Heart left ventricle (tissue), 16 donors: ENCODE measurements at regions not wholly inside any gene's neighbourhood (a gene's known extent, or its start where the extent isn't known, plus 50 kb on each side); places are given as distances from the start of the nearest gene placed in this dataset.
"Not testable (repeated sequence)": the region's sequence is repeated elsewhere in the genome, so short reads cannot be mapped to it uniquely, and the experiment has no call there.

ENCODE experiments used
- ATAC-seq, 4 donors: fragments of 200-7000 bp; cut with Tn5 transposase; one replicate each; pipeline ENCODE4 v1.9.1; 2020 to 2022; ENCODE audit warnings: moderate library complexity in 4 of 4, mild to moderate bottlenecking in 3 of 4, moderate number of reproducible peaks in 1 of 4
- DNase-seq, 5 donors: peaks; one replicate each; pipeline ENCODE4 v3.0.0-alpha.2; 2020
- H3K27ac ChIP-seq, 12 donors: fragments of 200-600 bp; sonication (generic) in 4 of 12; one replicate each; pipeline versions ENCODE4 v1.5.0 to v1.8.0; 2016 to 2022; ENCODE audit warnings: mild to moderate bottlenecking in 2 of 12
- H3K27me3 ChIP-seq, 9 donors: fragments of 200-600 bp; sonication (generic) in 2 of 9; one replicate each; pipeline versions ENCODE4 v1.5.1 to v1.8.0; 2016 to 2022; ENCODE audit warnings: mild to moderate bottlenecking in 3 of 9
- H3K36me3 ChIP-seq, 9 donors: fragments of 200-600 bp; sonication (generic) in 2 of 9; one replicate each; pipeline versions ENCODE4 v1.5.0 to v1.8.0; 2018 to 2022; ENCODE audit warnings: mild to moderate bottlenecking in 2 of 9
- H3K4me1 ChIP-seq, 12 donors: fragments of 200-600 bp; sonication (generic) in 4 of 12; one replicate each; pipeline versions ENCODE4 v1.5.0 to v1.8.0; 2016 to 2022; ENCODE audit warnings: mild to moderate bottlenecking in 3 of 12
- H3K4me3 ChIP-seq, 12 donors: fragments of 200-600 bp; sonication (generic) in 4 of 12; one replicate each; pipeline versions ENCODE4 v1.5.0 to v1.8.0; 2017 to 2022; ENCODE audit warnings: mild to moderate bottlenecking in 9 of 12, moderate library complexity in 4 of 12
- H3K9me3 ChIP-seq, 12 donors: fragments of 200-600 bp; sonication (generic) in 4 of 12; one replicate each; pipeline versions ENCODE4 v1.5.0 to v1.8.0; 2016 to 2022; ENCODE audit warnings: mild to moderate bottlenecking in 1 of 12
- POLR2A ChIP-seq, 2 donors: fragments of 450-650 bp; IDR thresholded peaks; one replicate each; pipeline ENCODE4 v1.6.1; 2017; ENCODE audit warnings: antibody characterized with exemption in 2 of 2, mild to moderate bottlenecking in 2 of 2, moderate library complexity in 2 of 2
- WGBS, 4 donors: extraction: QIAGEN DNeasy Blood & Tissue Kit in 2 of 4; methylation state at CpG; one replicate each; pipeline versions ENCODE4 v1.1.5 to v1.1.7; 2013 to 2018; 5-methylcytosine and 5-hydroxymethylcytosine counted together
- intact Hi-C, 10 donors: fragments of 100-400 bp; cut with DNase I; formaldehyde crosslinking; loops; one replicate each; pipeline versions ENCODE4 v1.11.1 to v1.14.2; 2022
- TF ChIP-seq, protein P1 (sequence below), 12 donors: fragments of 200-600 bp; sonication (generic) in 4 of 12; IDR thresholded peaks; one replicate each; pipeline versions ENCODE4 v1.5.0 to v1.8.0; 2018 to 2022; ENCODE audit warnings: antibody characterized with exemption in 12 of 12, mild to moderate bottlenecking in 5 of 12
- donor health status: ischemic (EF 13 %, LVEDD 7.1; RV severe dilation, severe dysfunction).
- donor health status: healthy with polysubstance abuse.
- donor health status: DM: no; HTN: yes; CAD: no.
- donor health status: DM: no; HTN: no; CAD: no.
- donor health status: ischemic (EF 25% LVEDD 6.9; RV normal size, moderate dysfunction).
- donor health status: ischemic (EF 25% LVEDD 5.7; RV mildly dilated, moderate dysfunction).
- donor health status: healthy.
- donor health status: DM: yes; HTN: yes; CAD: no.
- donor health status: ischemic (EF 35%, LVEDD 5.7; RV mildly dilated, moderate dysfunction).
- donor health status: nonischemic (EF 11% LVEDD 7.7; RV severe dilation, severe dysfunction).
- donor health status: DM: yes; HTN: yes; CAD: no.
- donor health status: PGD.
- donor health status: ischemic (EF 29% LVEDD 5.4; RV normal size, mild dysfunction).
- donor health status: nonischemic (EF 23%, LVEDD 6.1; RV moderate dilation, normal function).

DNA sequence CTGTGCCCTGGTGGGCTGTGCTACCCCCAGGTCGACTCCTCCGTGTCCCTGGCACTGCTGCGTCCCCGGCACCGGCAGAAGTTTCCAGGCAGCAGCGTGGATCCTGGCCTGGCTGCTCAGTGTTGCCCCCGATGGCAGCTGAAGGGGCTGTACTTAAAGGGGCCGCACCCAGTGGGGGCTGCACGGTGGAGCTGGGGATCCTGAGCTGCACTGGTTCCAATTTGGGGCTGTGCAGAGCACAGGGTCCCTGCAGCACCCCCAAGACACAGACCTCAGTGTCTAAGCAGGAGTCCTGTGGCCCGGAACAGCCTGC is 253.8 kb downstream of the ANKRD30B start:
- intact Hi-C loops, ATAC-seq, H3K4me1 ChIP-seq, DNase-seq, H3K4me3 ChIP-seq, H3K27ac ChIP-seq, H3K36me3 ChIP-seq: not testable (repeated sequence)
- WGBS, 4 donors = 67 to 100% (median 81%) methylated on average over 2 to 10 of the region's 10 CpGs
- peaks cover 0 to 19% (median 0%) of the 10 kb centered on the region in 12 donors for H3K9me3 ChIP-seq
- peaks cover 0 to 15% (median 0%) of the 10 kb centered on the region in 9 donors for H3K27me3 ChIP-seq

DNA sequence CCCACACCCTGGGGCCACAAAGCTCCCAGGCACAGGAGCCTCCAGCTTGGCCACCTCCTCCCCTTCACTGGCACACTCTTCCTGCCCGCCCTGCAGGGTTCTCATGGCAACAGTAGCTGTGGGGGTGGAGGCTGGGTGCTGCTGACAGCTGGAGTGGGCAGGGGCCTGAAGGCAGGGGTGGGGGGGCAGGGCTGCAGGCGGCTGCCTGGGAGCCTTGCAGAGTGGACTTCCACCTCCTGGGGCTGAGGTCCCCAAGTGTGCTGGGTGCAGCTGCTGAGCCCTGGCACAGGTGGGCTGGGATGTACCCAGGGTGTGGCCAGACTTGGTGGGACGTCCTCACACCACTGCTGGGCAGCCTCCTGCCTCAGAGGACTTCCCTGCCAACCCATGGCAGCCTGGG is 254.8 kb downstream of the ANKRD30B start:
- H3K4me3 ChIP-seq, H3K27ac ChIP-seq, ATAC-seq, DNase-seq, H3K4me1 ChIP-seq, intact Hi-C loops, H3K36me3 ChIP-seq: not testable (repeated sequence)
- peaks cover 0 to 19% (median 0%) of the 10 kb centered on the region in 12 donors for H3K9me3 ChIP-seq
- WGBS, 4 donors = 50 to 66% (median 61%) methylated on average over 1 to 3 of the region's 3 CpGs
- peaks cover 0 to 15% (median 0%) of the 10 kb centered on the region in 9 donors for H3K27me3 ChIP-seq

DNA sequence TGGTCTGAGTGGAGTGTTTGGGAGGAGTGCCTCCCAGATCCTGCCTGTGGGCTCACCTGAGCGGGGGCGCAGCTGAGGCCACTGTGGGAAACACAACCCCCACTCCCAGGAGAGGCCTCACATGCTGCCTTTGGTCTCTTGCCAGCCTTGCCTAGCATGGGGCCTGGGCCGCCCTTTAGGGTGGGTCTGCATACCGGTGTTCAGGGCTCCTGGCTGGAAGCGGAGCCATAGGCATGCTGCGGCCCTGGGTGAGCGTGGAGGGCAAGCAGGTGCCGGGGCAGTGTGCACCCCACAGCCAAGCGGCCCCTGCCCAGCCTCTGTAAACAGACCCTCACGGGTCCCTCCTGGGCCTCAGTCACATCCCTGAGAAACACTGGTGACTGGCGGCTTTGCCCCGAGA is 255.3 kb downstream of the ANKRD30B start:
- H3K27ac ChIP-seq, H3K4me3 ChIP-seq, H3K36me3 ChIP-seq, intact Hi-C loops, H3K4me1 ChIP-seq, ATAC-seq, DNase-seq: not testable (repeated sequence)
- Histone ChIP-seq H3K27me3 (peaks cover 0 to 15% (median 0%) of the 10 kb centered on the region in 9 donors), H3K9me3 (peaks cover 0 to 14% (median 0%) of the 10 kb centered on the region in 12 donors)
- 87 to 96% (median 93%) methylated on average over 3 to 12 of the region's 12 CpGs for WGBS, 4 donors

DNA sequence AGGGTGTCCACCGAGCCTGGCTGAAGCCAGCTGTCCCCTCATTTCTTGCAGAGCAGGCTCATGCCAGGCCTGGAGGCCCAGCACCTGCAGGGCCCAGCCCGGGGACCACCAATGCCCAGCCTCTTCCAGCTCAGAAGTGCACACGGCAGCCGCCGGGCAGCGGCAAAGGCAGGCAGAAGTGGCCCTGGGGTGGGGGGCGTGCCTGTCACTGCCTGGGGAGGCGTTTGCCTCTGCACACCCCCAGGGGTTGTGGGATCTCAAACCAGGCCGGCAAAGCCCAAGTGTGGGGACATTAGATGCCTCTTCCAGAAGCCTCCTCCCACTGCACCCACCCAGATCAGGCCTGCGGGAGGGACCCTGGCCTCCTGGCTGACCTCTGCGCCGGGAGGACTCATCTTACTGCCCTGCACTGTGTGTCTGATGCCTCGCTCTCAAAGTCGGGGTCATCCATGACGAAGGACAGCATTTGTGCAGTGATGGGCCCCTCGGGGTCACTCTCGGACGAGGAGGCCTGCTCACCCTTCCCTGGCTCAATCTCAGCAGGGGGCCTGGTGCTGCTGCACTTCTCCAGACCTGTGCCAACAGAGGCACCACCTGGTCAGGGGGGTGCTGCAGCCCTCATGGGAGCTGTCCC is 255.8 kb downstream of the ANKRD30B start:
- H3K4me3 ChIP-seq, DNase-seq, intact Hi-C loops, ATAC-seq, H3K27ac ChIP-seq, H3K4me1 ChIP-seq, H3K36me3 ChIP-seq: not testable (repeated sequence)
- WGBS, 4 donors = 80 to 85% (median 84%) methylated on average over 1 to 18 of the region's 18 CpGs
- Histone ChIP-seq H3K27me3 (peaks cover 0 to 15% (median 0%) of the 10 kb centered on the region in 9 donors), H3K9me3 (peaks cover 0 to 13% (median 0%) of the 10 kb centered on the region in 12 donors)

DNA sequence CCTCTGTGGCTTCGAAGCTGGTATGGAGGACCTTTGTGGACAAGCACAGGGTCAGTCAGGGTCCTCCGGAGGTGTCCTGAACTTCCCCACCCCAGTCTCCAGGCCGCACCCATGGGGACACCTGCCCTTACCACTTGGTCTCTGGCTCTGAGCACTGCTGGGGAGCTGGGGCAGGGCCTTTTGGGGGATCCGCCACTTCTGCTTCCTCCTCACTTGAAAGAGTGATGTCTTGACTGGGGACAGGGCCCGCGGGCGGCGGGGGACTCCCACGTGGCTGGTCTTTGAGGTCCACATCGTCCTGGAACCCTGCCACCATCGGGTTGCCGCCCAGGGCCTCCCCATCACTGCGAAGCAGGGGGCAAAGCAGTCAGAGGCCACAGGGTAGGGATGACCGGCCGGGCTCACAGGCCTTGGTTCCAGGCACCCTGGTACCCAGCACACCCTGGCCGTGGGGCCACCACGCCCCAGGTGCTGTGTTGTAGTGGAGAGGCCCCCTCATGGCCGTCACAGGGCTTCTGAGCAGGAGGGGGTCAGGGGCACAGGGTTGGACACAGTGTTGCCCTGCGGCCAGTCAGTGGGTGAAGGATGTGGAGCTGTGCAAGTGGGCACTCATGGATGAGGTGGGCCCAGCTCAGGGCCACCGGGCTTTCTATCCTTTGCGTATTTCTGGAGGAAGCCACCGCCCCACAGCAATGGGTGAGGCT is 256.4 kb downstream of the ANKRD30B start:
- H3K36me3 ChIP-seq, H3K4me1 ChIP-seq, ATAC-seq, H3K27ac ChIP-seq, H3K4me3 ChIP-seq, intact Hi-C loops, H3K9me3 ChIP-seq, DNase-seq: not testable (repeated sequence)
- H3K27me3 ChIP-seq = peaks cover 0 to 15% (median 0%) of the 10 kb centered on the region in 9 donors
- WGBS, 4 donors = 79 to 92% (median 85%) methylated on average over 10 to 22 of the region's 22 CpGs

DNA sequence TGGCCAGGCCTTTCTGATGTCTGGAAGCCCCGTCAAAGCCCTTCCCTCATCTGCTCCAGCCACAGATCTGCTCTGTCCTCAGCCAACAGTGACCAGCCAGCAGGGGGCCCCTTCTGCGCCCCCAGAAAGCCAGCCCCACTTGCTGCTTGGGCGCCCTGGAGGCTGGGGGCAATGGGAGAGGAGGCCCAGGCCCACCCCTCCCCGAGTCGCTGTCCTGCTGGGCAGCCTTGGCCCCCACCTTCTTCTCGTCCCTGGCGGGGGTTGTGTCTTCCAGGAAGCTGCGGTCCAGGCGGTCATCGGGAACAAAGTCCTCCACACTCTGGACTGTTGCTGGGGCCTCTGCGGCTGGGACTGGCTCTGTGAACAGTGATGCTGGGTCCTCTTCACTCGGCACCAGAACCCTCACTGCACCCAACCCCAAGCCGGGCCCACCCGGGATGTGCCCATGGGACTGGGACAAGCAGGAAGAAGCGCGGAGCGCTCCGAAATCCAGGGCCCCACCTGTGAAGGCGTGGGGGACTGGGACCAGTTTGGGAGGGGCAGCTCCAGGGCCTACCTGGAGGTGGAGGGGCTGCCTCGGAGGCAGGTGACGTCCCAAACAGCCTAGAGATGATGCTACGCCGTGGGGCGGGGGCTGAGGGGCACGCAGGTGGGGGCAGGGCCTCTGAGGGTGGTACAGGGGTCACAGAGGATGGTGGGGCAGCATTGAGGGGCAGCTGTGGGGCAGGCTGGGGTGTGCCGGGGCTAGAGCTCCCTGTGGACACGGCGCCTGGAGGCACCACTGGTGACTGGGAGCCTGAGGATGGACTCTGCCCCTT is 257.6 kb downstream of the ANKRD30B start:
- no peaks in the 10 kb centered on the region for H3K4me1 ChIP-seq
- no peak for DNase-seq
- intact Hi-C loops = no loop called here
- no peak for ATAC-seq
- peaks cover 0 to 7% (median 0%) of the 10 kb centered on the region in 9 donors for H3K27me3 ChIP-seq
- H3K27ac ChIP-seq = no peak overlapping the region
- H3K9me3 ChIP-seq = no peaks in the 10 kb centered on the region
- H3K4me3 ChIP-seq = no peak overlapping the region
- no peaks in the 10 kb centered on the region for H3K36me3 ChIP-seq
- no peak for TF ChIP-seq POLR2A (IDR thresholded peaks at IDR 0.05)
- TF ChIP-seq, protein P1, sequence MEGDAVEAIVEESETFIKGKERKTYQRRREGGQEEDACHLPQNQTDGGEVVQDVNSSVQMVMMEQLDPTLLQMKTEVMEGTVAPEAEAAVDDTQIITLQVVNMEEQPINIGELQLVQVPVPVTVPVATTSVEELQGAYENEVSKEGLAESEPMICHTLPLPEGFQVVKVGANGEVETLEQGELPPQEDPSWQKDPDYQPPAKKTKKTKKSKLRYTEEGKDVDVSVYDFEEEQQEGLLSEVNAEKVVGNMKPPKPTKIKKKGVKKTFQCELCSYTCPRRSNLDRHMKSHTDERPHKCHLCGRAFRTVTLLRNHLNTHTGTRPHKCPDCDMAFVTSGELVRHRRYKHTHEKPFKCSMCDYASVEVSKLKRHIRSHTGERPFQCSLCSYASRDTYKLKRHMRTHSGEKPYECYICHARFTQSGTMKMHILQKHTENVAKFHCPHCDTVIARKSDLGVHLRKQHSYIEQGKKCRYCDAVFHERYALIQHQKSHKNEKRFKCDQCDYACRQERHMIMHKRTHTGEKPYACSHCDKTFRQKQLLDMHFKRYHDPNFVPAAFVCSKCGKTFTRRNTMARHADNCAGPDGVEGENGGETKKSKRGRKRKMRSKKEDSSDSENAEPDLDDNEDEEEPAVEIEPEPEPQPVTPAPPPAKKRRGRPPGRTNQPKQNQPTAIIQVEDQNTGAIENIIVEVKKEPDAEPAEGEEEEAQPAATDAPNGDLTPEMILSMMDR (IDR thresholded peaks at IDR 0.05) = no peak
- 82 to 87% (median 84%) methylated on average over 17 to 28 of the region's 28 CpGs for WGBS, 4 donors

DNA sequence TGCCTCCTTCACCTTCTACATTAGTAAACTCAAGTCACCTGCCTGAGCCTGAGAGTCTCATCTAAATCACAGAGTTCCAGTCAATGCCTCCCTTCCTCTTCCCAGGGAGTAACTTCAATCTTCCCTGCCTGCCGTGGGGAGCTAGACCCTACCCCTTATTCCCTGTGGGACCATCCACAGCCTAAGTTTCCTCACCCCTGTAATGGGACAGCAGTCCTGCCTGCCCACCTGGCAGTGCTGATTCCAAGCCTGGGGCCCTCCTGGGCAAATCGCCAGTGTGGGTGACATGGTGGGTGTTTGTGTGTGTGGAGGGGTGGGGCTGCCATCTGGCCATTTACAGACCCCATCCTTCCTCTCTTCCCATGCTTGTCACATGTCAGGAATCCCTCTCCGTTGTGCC is 258.6 kb downstream of the ANKRD30B start:
- H3K27ac ChIP-seq, H3K27me3 ChIP-seq, H3K36me3 ChIP-seq, H3K9me3 ChIP-seq, intact Hi-C loops, DNase-seq, H3K4me3 ChIP-seq, H3K4me1 ChIP-seq, ATAC-seq: not testable (repeated sequence)
- 54 to 70% (median 59%) methylated on average over 3 of the region's 3 CpGs for WGBS, 4 donors

DNA sequence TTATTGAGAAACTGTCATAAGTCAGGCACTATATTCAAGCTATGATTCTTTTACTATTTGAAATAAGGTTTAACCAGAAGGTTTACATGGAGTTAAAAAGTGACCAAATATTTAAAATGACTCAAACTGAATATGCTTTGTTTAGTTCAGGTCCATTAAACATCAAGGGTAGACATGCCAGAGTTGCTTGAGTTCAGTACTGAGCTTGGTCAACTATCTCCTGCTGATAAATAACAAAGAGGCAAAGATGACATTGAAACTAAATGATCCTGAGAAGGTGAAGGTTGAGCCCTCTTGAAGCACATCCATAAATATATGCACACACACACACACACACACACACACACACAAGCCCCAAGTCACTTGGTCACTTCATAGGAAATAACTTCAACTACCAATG is 278.1 kb downstream of the ANKRD30B start:
- intact Hi-C loops, ATAC-seq, DNase-seq, H3K36me3 ChIP-seq, H3K27ac ChIP-seq, H3K4me1 ChIP-seq, H3K9me3 ChIP-seq, H3K27me3 ChIP-seq, H3K4me3 ChIP-seq: not testable (repeated sequence)
